Vagina (tissue), 2 donors: ENCODE measurements at regions not wholly inside any gene's neighbourhood (a gene's known extent, or its start where the extent isn't known, plus 50 kb on each side); places are given as distances from the start of the nearest gene placed in this dataset.

Experiments
- DNase-seq, 2 donors: peaks; one replicate each; pipeline ENCODE4 v3.0.0-alpha.2; 2017; ENCODE audit errors: extremely low spot score in 2 of 2
- H3K27ac ChIP-seq: fragments of 200-600 bp; sonication (generic); one replicate; pipeline ENCODE4 v1.5.1; 2019
- H3K27me3 ChIP-seq: fragments of 200-600 bp; sonication (generic); one replicate; pipeline ENCODE4 v1.5.1; 2019
- H3K36me3 ChIP-seq, 2 donors: fragments of 200-600 bp; sonication (generic); one replicate each; pipeline ENCODE4 v1.5.1; 2017 to 2019
- H3K4me1 ChIP-seq: fragments of 200-600 bp; sonication (generic); one replicate; pipeline ENCODE4 v1.5.1; 2019
- H3K4me3 ChIP-seq, 2 donors: fragments of 200-600 bp; sonication (generic); 1 replicate in 1 of 2; 2 replicates in 1 of 2; pipeline ENCODE4 v1.5.1; 2016 to 2019
- H3K9me3 ChIP-seq: fragments of 200-600 bp; sonication (generic); one replicate; pipeline ENCODE4 v1.5.1; 2019
- CTCF ChIP-seq, 3 experiments: fragments of 450-650 bp in 2 of 3; fragments of 200-600 bp in 1 of 3; sonication (generic) in 1 of 3; IDR thresholded peaks; one replicate each; pipeline ENCODE4 v1.5.1; 2017 to 2019; ENCODE audit warnings: antibody characterized with exemption in 3 of 3, mild to moderate bottlenecking in 2 of 3, moderate library complexity in 2 of 3
- POLR2A ChIP-seq, 2 donors: fragments of 450-650 bp; IDR thresholded peaks; one replicate each; pipeline ENCODE4 v1.6.1; 2017; ENCODE audit warnings: antibody characterized with exemption in 2 of 2, mild to moderate bottlenecking in 2 of 2, moderate library complexity in 2 of 2
- POLR2AphosphoS5 ChIP-seq, 2 donors: sonication (generic); formaldehyde crosslinking; IDR thresholded peaks; one replicate each; pipeline ENCODE4 v1.9.0; 2017; ENCODE audit warnings: antibody characterized with exemption in 2 of 2, mild to moderate bottlenecking in 2 of 2, low read depth in 1 of 2; ENCODE audit not compliant: insufficient read depth in 1 of 2
- intact Hi-C: fragments of 100-400 bp; cut with DNase I; formaldehyde crosslinking; loops from one replicate; pipeline ENCODE4 v1.15.1; 2023

GRCh38 chr9:115411993-115412452 is 294.1 kb upstream of the TNC start:
- TF ChIP-seq CTCF (IDR thresholded peaks at IDR 0.05) = no peak
- no peak for TF ChIP-seq POLR2AphosphoS5 (IDR thresholded peaks at IDR 0.05; ENCODE audit: insufficient read depth in 1 of 2, low read depth in 1 of 2)
- no peak for TF ChIP-seq POLR2A (IDR thresholded peaks at IDR 0.05)
- H3K36me3 ChIP-seq = no peaks in the 10 kb centered on the region
- H3K4me3 ChIP-seq = no peak overlapping the region
- DNase-seq = no peak
- H3K27ac ChIP-seq = no peak overlapping the region
- intact Hi-C loops = no loop called here
- H3K27me3 ChIP-seq = no peaks in the 10 kb centered on the region
- no peaks in the 10 kb centered on the region for H3K4me1 ChIP-seq
- no peaks in the 10 kb centered on the region for H3K9me3 ChIP-seq

- TF ChIP-seq POLR2AphosphoS5 (IDR thresholded peaks at IDR 0.05; ENCODE audit: insufficient read depth in 1 of 2, low read depth in 1 of 2) (no peak), POLR2A (IDR thresholded peaks at IDR 0.05) (no peak), CTCF (IDR thresholded peaks at IDR 0.05) (no peak)
- no peak for DNase-seq
Observed at GRCh38 chr9:115412656-115413055, 294.7 kb upstream of the TNC start.

GRCh38 chr9:115413304-115413703 is 295.3 kb upstream of the TNC start:
- intact Hi-C loops = no loop called here
- no peaks in the 10 kb centered on the region for H3K9me3 ChIP-seq
- no peak overlapping the region for H3K27ac ChIP-seq
- TF ChIP-seq POLR2A (IDR thresholded peaks at IDR 0.05) (no peak), CTCF (IDR thresholded peaks at IDR 0.05) (no peak), POLR2AphosphoS5 (IDR thresholded peaks at IDR 0.05; ENCODE audit: insufficient read depth in 1 of 2, low read depth in 1 of 2) (no peak)
- H3K4me3 ChIP-seq = no peak overlapping the region
- DNase-seq = no peak
- H3K27me3 ChIP-seq = no peaks in the 10 kb centered on the region
- no peaks in the 10 kb centered on the region for H3K36me3 ChIP-seq
- H3K4me1 ChIP-seq = no peaks in the 10 kb centered on the region

More at GRCh38 chr9:115412656-115413055, 294.7 kb upstream of the TNC start:
- Histone ChIP-seq H3K9me3 (no peaks in the 10 kb centered on the region), H3K27me3 (no peaks in the 10 kb centered on the region), H3K36me3 (no peaks in the 10 kb centered on the region), H3K4me1 (no peaks in the 10 kb centered on the region), H3K27ac (no peak overlapping the region), H3K4me3 (no peak overlapping the region)
- intact Hi-C loops = no loop called here

- no peak for TF ChIP-seq CTCF (IDR thresholded peaks at IDR 0.05)
- TF ChIP-seq POLR2AphosphoS5 (IDR thresholded peaks at IDR 0.05; ENCODE audit: insufficient read depth in 1 of 2, low read depth in 1 of 2) = no peak
- no peak for TF ChIP-seq POLR2A (IDR thresholded peaks at IDR 0.05)
- Histone ChIP-seq H3K9me3 (no peaks in the 10 kb centered on the region), H3K4me1 (no peaks in the 10 kb centered on the region), H3K27me3 (no peaks in the 10 kb centered on the region), H3K36me3 (no peaks in the 10 kb centered on the region), H3K4me3 (no peak overlapping the region), H3K27ac (no peak overlapping the region)
- intact Hi-C loops = no loop called here
- no peak for DNase-seq
Observed at GRCh38 chr9:115413766-115414382, 295.9 kb upstream of the TNC start.

GRCh38 chr9:115414561-115414960 is 296.6 kb upstream of the TNC start:
- intact Hi-C loops = no loop called here
- TF ChIP-seq POLR2AphosphoS5 (IDR thresholded peaks at IDR 0.05; ENCODE audit: insufficient read depth in 1 of 2, low read depth in 1 of 2) = no peak
- no peak for TF ChIP-seq POLR2A (IDR thresholded peaks at IDR 0.05)
- TF ChIP-seq CTCF (IDR thresholded peaks at IDR 0.05) = no peak
- DNase-seq = no peak
- no peak overlapping the region for H3K27ac ChIP-seq
- H3K27me3 ChIP-seq = no peaks in the 10 kb centered on the region
- H3K36me3 ChIP-seq = no peaks in the 10 kb centered on the region
- no peak overlapping the region for H3K4me3 ChIP-seq
- H3K9me3 ChIP-seq = no peaks in the 10 kb centered on the region
- H3K4me1 ChIP-seq = no peaks in the 10 kb centered on the region
